ENCODE measurements at regions not wholly inside any gene's neighbourhood (a gene's known extent, or its start where the extent isn't known, plus 50 kb on each side); places are given as distances from the start of the nearest gene placed in this dataset.

- TF ChIP-seq CTCF (IDR thresholded peaks at IDR 0.05) (no peak), EP300 (IDR thresholded peaks at IDR 0.05) (no peak), POLR2A (IDR thresholded peaks at IDR 0.05) (no peak)
Measured at GRCh38 chr4:126731062-126731461, 901.7 kb upstream of the INTU start.
